ENCODE measurements at regions not wholly inside any gene's neighbourhood (a gene's known extent, or its start where the extent isn't known, plus 50 kb on each side); places are given as distances from the start of the nearest gene placed in this dataset.

DNA sequence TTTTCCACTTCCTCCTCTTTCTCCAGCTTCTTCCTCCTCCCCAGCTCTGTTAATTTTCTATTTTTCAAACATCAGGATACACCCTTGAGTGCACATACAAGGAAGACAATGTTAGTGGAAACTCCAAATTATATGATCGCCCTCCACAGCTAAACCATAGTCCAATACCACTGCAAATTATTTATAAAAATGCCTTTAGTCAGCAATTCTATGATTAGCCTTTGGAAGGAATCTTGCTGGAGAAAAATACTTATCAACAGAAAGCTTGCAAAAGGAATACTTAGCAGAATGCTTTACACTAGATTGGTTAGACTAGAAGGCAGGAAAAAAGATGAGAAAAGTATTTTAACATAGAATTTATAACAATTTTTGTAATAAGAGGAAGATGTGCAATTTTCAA is 178.9 kb downstream of the FAM124B start:
- BruUV-seq (replicated peaks) = no TSS peak
- ChIA-PET CTCF (interaction anchor here (1.2 kb wide), 1 partner anchor 229 kb away, joined by 3 read pairs; no protein-coding TSS in a partner anchor), SMC1A (ENCODE audit: uncharacterized antibody, unreplicated experiment) (interaction anchor here (0.8 kb wide), 1 partner anchor 15 kb away, joined by 3 read pairs; no protein-coding TSS in a partner anchor), RAD21 (ENCODE audit: unreplicated experiment) (no interaction called here), POLR2A (no interaction called here)
- Histone ChIP-seq H3K4me3 (no peak overlapping the region), H3K27me3 (replicated peaks in 1 of 2; ENCODE audit: control insufficient read depth in 2 of 2, insufficient read depth in 2 of 2, low read length in 1 of 2) (no peaks in the 10 kb centered on the region), H3K36me3 (ENCODE audit: control insufficient read depth in 2 of 2, insufficient read depth in 2 of 2, low read length in 1 of 2) (no peaks in the 10 kb centered on the region), H3K79me2 (ENCODE audit: control insufficient read depth, insufficient read depth, low read length) (no peaks in the 10 kb centered on the region), H4K20me1 (ENCODE audit: control insufficient read depth, insufficient read depth) (no peaks in the 10 kb centered on the region), H3K9me3 (replicated peaks; ENCODE audit: control insufficient read depth, insufficient read depth, low read length) (no peaks in the 10 kb centered on the region), H3K27ac (ENCODE audit: control insufficient read depth, insufficient read depth) (no peak overlapping the region), H3K4me2 (ENCODE audit: control insufficient read depth, insufficient read depth) (no peak overlapping the region), H3K4me1 (ENCODE audit: control insufficient read depth, insufficient read depth, low read length) (no peaks in the 10 kb centered on the region), H2AFZ (ENCODE audit: control insufficient read depth, low read depth, low read length) (no peak overlapping the region), H3K9ac (ENCODE audit: control insufficient read depth, insufficient read depth, low read length) (no peak overlapping the region)
- DNase-seq (ENCODE audit: low read depth, low spot score) (no peak), ATAC-seq (no peak), FAIRE-seq (no peak)
- no peak for TF ChIP-seq WRNIP1 (IDR thresholded peaks at IDR 0.05; ENCODE audit: borderline replicate concordance, low read depth, low read length)
- TF ChIP-seq JUND (IDR thresholded peaks at IDR 0.05; ENCODE audit: low read depth, low read length) = no peak
- no peak for TF ChIP-seq ZBED1 (IDR thresholded peaks at IDR 0.05; ENCODE audit: borderline replicate concordance)
- TF ChIP-seq TBL1XR1 (IDR thresholded peaks at IDR 0.05; ENCODE audit: low read depth, low read length) = no peak
- TF ChIP-seq RCOR1 (conservative IDR thresholded peaks at IDR 0.05; ENCODE audit: low read depth, low read length) = no peak
- TF ChIP-seq PAX5 (IDR thresholded peaks at IDR 0.05; ENCODE audit: borderline replicate concordance, low read depth, low read length) = no peak
- TF ChIP-seq ZZZ3 (IDR thresholded peaks at IDR 0.05; ENCODE audit: control insufficient read depth, insufficient read length, low read depth) = no peak
- TF ChIP-seq, protein P1, sequence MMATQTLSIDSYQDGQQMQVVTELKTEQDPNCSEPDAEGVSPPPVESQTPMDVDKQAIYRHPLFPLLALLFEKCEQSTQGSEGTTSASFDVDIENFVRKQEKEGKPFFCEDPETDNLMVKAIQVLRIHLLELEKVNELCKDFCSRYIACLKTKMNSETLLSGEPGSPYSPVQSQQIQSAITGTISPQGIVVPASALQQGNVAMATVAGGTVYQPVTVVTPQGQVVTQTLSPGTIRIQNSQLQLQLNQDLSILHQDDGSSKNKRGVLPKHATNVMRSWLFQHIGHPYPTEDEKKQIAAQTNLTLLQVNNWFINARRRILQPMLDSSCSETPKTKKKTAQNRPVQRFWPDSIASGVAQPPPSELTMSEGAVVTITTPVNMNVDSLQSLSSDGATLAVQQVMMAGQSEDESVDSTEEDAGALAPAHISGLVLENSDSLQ (IDR thresholded peaks at IDR 0.05) = no peak
- TF ChIP-seq RELA (IDR thresholded peaks at IDR 0.05; ENCODE audit: borderline replicate concordance, partially characterized antibody) = no peak
- TF ChIP-seq SP1 (IDR thresholded peaks at IDR 0.05; ENCODE audit: low read depth, low read length) = no peak
- TF ChIP-seq, protein P2, sequence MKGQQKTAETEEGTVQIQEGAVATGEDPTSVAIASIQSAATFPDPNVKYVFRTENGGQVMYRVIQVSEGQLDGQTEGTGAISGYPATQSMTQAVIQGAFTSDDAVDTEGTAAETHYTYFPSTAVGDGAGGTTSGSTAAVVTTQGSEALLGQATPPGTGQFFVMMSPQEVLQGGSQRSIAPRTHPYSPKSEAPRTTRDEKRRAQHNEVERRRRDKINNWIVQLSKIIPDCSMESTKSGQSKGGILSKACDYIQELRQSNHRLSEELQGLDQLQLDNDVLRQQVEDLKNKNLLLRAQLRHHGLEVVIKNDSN (IDR thresholded peaks at IDR 0.05; ENCODE audit: borderline replicate concordance, extremely low read length, insufficient read depth, low read depth, low read length) = no peak
- no peak for TF ChIP-seq BCL11A (IDR thresholded peaks at IDR 0.05; ENCODE audit: low read depth, low read length)
- TF ChIP-seq, protein P3, sequence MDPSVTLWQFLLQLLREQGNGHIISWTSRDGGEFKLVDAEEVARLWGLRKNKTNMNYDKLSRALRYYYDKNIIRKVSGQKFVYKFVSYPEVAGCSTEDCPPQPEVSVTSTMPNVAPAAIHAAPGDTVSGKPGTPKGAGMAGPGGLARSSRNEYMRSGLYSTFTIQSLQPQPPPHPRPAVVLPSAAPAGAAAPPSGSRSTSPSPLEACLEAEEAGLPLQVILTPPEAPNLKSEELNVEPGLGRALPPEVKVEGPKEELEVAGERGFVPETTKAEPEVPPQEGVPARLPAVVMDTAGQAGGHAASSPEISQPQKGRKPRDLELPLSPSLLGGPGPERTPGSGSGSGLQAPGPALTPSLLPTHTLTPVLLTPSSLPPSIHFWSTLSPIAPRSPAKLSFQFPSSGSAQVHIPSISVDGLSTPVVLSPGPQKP (IDR thresholded peaks at IDR 0.05; ENCODE audit: low read depth, low read length) = no peak
- WGBS (ENCODE audit: insufficient coverage, insufficient replicate concordance, low lambda C conversion rate, missing lambda C conversion rate) = 0% methylated on average over 1 of the region's 1 CpG
- in situ Hi-C loops (cut with MboI) = no loop called here
- intact Hi-C loops (cut with micrococcal nuclease; ENCODE audit: unreplicated experiment) = no loop called here

Data from GM12878 (cell line).